Activated CD8-positive, alpha-beta memory T cell treated with anti-CD3 and anti-CD28 coated beads for 36 hours (primary cell): ENCODE measurements at regions not wholly inside any gene's neighbourhood (a gene's known extent, or its start where the extent isn't known, plus 50 kb on each side); places are given as distances from the start of the nearest gene placed in this dataset.
"Not testable (repeated sequence)": the region's sequence is repeated elsewhere in the genome, so short reads cannot be mapped to it uniquely, and the experiment has no call there.

Experiments used
- CTCF ChIA-PET: fragments of 350-600 bp; sonication (Branson Sonifier 250); formaldehyde crosslinking; loops from one replicate; lab custom pipeline; 2021; ENCODE audit warnings: antibody characterized with exemption; lab: Charles Lee
- POLR2A ChIA-PET: fragments of 350-600 bp; sonication (Branson Sonifier 250); formaldehyde crosslinking; loops from one replicate; lab custom pipeline; 2021; ENCODE audit warnings: antibody characterized with exemption; lab: Charles Lee

GRCh38 chr17:36825951-36826350 is 111.3 kb upstream of the LHX1 start:
- ChIA-PET POLR2A (no interaction called here), CTCF (no interaction called here)

GRCh38 chr17:36827081-36827480 is 110.2 kb upstream of the LHX1 start:
- CTCF ChIA-PET = no interaction called here
- POLR2A ChIA-PET = no interaction called here

- ChIA-PET CTCF (interaction anchor here (0.8 kb wide), 1 partner anchor 259 kb away, joined by 3 read pairs; no protein-coding TSS in a partner anchor), POLR2A (no interaction called here)
These were observed 107.6 kb upstream of the LHX1 start for GRCh38 chr17:36829676-36830075.

- POLR2A ChIA-PET = no interaction called here
- CTCF ChIA-PET = no interaction called here
These were observed 104.0 kb upstream of the LHX1 start for GRCh38 chr17:36833279-36833678.

- POLR2A ChIA-PET = no interaction called here
These were observed 102.2 kb upstream of the LHX1 start for GRCh38 chr17:36835036-36835435.

GRCh38 chr17:36837195-36837938 is 99.9 kb upstream of the LHX1 start:
- POLR2A ChIA-PET = no interaction called here
- CTCF ChIA-PET = no interaction called here

More at GRCh38 chr17:36835036-36835435, 102.2 kb upstream of the LHX1 start:
- CTCF ChIA-PET = no interaction called here

- POLR2A ChIA-PET = no interaction called here
- CTCF ChIA-PET = no interaction called here
These were observed 99.4 kb upstream of the LHX1 start for GRCh38 chr17:36837939-36838272.

GRCh38 chr17:36839256-36839655 is 98.0 kb upstream of the LHX1 start:
- ChIA-PET POLR2A (no interaction called here), CTCF (no interaction called here)

- ChIA-PET CTCF (no interaction called here), POLR2A (no interaction called here)
These were observed 96.5 kb upstream of the LHX1 start for GRCh38 chr17:36840796-36841195.

GRCh38 chr17:36842231-36842819 is 95.0 kb upstream of the LHX1 start:
- ChIA-PET POLR2A (no interaction called here), CTCF (interaction anchor here (0.6 kb wide), 1 partner anchor 12 kb away, joined by 4 read pairs; no protein-coding TSS in a partner anchor)

GRCh38 chr17:36842963-36843558 is 94.2 kb upstream of the LHX1 start:
- ChIA-PET POLR2A (no interaction called here), CTCF (no interaction called here)

- POLR2A ChIA-PET = no interaction called here
- CTCF ChIA-PET = no interaction called here
These were observed 93.3 kb upstream of the LHX1 start for GRCh38 chr17:36844013-36844412.

- ChIA-PET POLR2A (no interaction called here), CTCF (no interaction called here)
These were observed 92.7 kb upstream of the LHX1 start for GRCh38 chr17:36844601-36845000.

GRCh38 chr17:36845916-36846315 is 91.4 kb upstream of the LHX1 start:
- POLR2A ChIA-PET = no interaction called here
- CTCF ChIA-PET = no interaction called here

- ChIA-PET POLR2A (no interaction called here), CTCF (interaction anchor here (1.5 kb wide), 1 partner anchor 221 kb away, joined by 3 read pairs; no protein-coding TSS in a partner anchor)
These were observed 90.6 kb upstream of the LHX1 start for GRCh38 chr17:36846410-36847292.

- ChIA-PET POLR2A (interaction anchor here (1.2 kb wide), 1 partner anchor 217 kb away, joined by 6 read pairs; no protein-coding TSS in a partner anchor), CTCF (interaction anchor here (1.5 kb wide), 1 partner anchor 222 kb away, joined by 3 read pairs; no protein-coding TSS in a partner anchor)
These were observed 89.0 kb upstream of the LHX1 start for GRCh38 chr17:36848008-36848902.

GRCh38 chr17:36849020-36849419 is 88.3 kb upstream of the LHX1 start:
- CTCF ChIA-PET = not testable (repeated sequence)

GRCh38 chr17:36849871-36850348 is 87.4 kb upstream of the LHX1 start:
- ChIA-PET POLR2A (no interaction called here), CTCF (no interaction called here)

More at GRCh38 chr17:36849020-36849419, 88.3 kb upstream of the LHX1 start:
- POLR2A ChIA-PET = interaction anchor here (1.2 kb wide), 1 partner anchor 218 kb away, joined by 6 read pairs; no protein-coding TSS in a partner anchor
